GM12874 (cell line): ENCODE measurements at regions not wholly inside any gene's neighbourhood (a gene's known extent, or its start where the extent isn't known, plus 50 kb on each side); places are given as distances from the start of the nearest gene placed in this dataset.

ENCODE experiments used
- CTCF ChIP-seq: IDR thresholded peaks from 2 replicates; pipeline ENCODE4 v1.5.1; 2011; ENCODE audit warnings: low read depth, mild to moderate bottlenecking, control low read depth, low read length, moderate library complexity; ENCODE audit not compliant: insufficient read depth

- no peak for TF ChIP-seq CTCF
These were observed 306.0 kb upstream of the HS3ST5 start for GRCh38 chr6:114648847-114649246.

DNA sequence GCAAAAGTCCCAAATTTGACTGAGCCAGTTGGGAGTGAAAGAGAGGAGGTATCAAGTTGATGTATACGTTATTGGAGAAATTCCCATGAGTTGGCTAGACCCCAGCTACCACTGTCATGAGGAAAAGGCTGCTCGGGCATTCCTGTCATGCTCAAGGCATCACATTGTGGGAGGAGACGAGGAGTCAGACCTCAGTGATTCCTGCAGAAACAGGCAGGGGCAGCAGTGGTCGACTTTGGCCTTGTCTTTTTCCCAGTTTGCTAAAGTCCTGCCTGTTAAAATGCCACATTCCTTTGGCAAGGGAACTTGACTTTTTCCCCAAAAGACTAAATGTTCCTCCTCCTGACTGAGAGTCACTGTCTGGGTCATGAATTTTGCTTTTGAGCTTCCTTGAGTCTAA is 295.5 kb upstream of the HS3ST5 start:
- no peak for TF ChIP-seq CTCF

- TF ChIP-seq CTCF, result no peak
These were observed 291.2 kb upstream of the HS3ST5 start for GRCh38 chr6:114634016-114634415.

DNA sequence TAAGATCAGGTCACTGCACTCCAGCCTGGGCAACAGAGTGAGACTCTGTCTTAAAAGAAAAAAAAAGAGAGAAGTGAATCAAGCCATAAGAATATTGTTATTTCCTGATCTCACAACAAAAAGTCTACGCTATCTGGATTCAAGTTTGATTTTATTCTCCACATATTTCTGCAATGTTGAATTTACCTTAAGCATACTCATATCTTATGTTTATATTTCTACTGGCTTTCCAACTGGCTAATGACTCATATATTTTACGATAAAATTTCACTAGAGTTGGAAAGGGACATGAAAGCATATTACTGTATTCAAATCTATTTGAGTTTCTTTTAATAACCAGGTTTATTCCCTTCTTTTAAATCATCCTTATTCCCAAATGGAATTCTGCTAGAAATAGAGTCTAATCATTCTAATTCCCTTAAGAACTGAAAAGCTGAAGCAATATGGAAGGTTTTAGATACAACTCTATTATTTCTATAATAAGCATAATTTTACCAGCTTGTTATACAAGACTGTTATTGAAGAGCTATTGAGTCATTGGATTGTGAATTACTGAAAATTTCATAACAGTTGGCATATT is 276.9 kb upstream of the HS3ST5 start:
- no peak for TF ChIP-seq CTCF

GRCh38 chr6:114611696-114612095 is 268.9 kb upstream of the HS3ST5 start:
- no peak for TF ChIP-seq CTCF

DNA sequence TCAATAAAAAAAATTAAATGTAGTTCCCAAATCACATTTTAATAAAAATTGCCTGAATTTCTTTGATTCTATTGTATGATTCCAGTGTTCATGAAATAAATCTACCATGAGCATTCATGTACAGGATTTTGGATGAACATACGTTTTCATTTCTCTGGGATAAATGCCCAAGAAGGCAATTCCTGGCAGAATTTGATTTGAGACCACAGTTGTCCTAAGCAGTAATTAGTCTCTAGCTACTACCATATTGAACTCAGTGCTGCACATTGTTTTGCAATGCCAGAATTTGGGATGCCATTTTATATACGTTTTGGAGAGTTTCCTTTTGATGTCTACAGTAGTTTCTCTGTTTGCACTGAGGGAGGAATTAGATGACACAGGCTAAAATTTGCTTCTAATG is 265.3 kb upstream of the HS3ST5 start:
- no peak for TF ChIP-seq CTCF

DNA sequence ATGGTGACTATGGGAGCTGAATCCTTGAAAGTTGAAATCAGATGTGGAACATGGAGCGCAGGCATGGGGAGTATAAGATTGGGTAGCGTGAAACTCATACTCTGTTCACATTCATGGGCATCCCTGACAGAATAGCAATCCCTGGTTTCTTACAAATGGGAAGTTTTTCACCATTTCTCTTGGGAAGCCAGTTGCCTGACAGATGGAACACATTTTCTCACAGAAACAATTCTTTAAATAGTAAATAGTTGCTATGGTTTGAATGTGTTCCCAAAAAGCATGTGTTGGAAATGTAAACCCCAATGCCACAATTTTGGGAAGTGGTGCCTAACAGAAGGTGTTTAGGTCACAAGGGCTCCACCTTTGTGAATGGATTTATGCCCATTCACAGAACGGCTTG is 262.8 kb upstream of the HS3ST5 start:
- TF ChIP-seq CTCF, result no peak
